Ascending aorta (tissue), 2 donors: ENCODE measurements at regions not wholly inside any gene's neighbourhood (a gene's known extent, or its start where the extent isn't known, plus 50 kb on each side); places are given as distances from the start of the nearest gene placed in this dataset.

Source experiments
- DNase-seq, 2 donors: peaks; one replicate each; pipeline ENCODE4 v3.0.0-alpha.2; 2019; ENCODE audit warnings: low spot score in 2 of 2
- H3K27ac ChIP-seq, 2 donors: fragments of 200-600 bp; sonication (generic); one replicate each; pipeline ENCODE4 v1.5.1; 2016 to 2017; ENCODE audit warnings: mild to moderate bottlenecking in 1 of 2
- H3K27me3 ChIP-seq: fragments of 200-600 bp; sonication (generic); one replicate; pipeline ENCODE4 v1.5.1; 2017
- H3K36me3 ChIP-seq, 2 donors: fragments of 200-600 bp; sonication (generic); one replicate each; pipeline ENCODE4 v1.5.1; 2016
- H3K4me1 ChIP-seq, 2 donors: fragments of 200-600 bp; sonication (generic); one replicate each; pipeline ENCODE4 v1.5.1; 2016 to 2017; ENCODE audit warnings: mild to moderate bottlenecking in 1 of 2
- H3K4me3 ChIP-seq, 2 donors: fragments of 200-600 bp; sonication (generic); one replicate each; pipeline ENCODE4 v1.5.1; 2016 to 2017; ENCODE audit warnings: mild to moderate bottlenecking in 1 of 2
- H3K9me3 ChIP-seq, 2 donors: fragments of 200-600 bp; sonication (generic); one replicate each; pipeline ENCODE4 v1.5.1; 2016
- intact Hi-C: fragments of 100-400 bp; cut with DNase I; formaldehyde crosslinking; loops from one replicate; pipeline ENCODE4 v1.15.1; 2023
- TF ChIP-seq, protein P1 (sequence below), 3 experiments: fragments of 200-600 bp in 2 of 3; fragments of 450-650 bp in 1 of 3; sonication (generic) in 2 of 3; IDR thresholded peaks; one replicate each; pipeline ENCODE4 v1.5.1; 2016 to 2019; ENCODE audit warnings: antibody characterized with exemption in 3 of 3, mild to moderate bottlenecking in 1 of 3, moderate library complexity in 1 of 3

DNA sequence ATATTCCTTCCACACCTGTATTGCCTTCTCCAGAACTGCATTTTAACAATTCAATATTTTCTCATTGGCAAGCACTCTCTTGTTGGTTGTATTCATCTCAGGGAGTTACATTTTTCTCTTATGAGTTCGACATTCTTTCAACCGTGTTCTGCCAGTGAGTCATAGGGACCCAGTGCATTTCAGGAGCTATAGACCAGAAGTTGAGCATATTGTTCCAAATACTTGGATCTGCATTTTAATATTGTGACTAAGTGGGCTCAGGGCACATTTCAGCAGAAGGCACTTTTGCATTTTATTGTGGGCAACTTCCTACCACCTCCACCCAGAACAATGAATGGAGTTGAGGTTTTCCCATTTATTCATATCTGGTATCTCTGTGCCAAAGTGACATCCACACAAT, 132.8 kb downstream of the TNFSF18 start:
- H3K4me3 ChIP-seq, result no peak overlapping the region
- peaks cover 0 to 3% of the 10 kb centered on the region in 2 donors for H3K9me3 ChIP-seq
- H3K27ac ChIP-seq, result peak overlapping the region in 1 of 2 donors; percentile 43
- no peaks in the 10 kb centered on the region for H3K27me3 ChIP-seq
- peak in 1 of 2 donors; percentile 66 for DNase-seq
- peaks cover 0 to 15% of the 10 kb centered on the region in 2 donors for H3K4me1 ChIP-seq
- intact Hi-C loops, result loop anchor here (1.0 to 5.0 kb wide), 2 partner anchors 16 to 274 kb away; no protein-coding TSS in a partner anchor
- H3K36me3 ChIP-seq, result no peaks in the 10 kb centered on the region
- TF ChIP-seq, protein P1, sequence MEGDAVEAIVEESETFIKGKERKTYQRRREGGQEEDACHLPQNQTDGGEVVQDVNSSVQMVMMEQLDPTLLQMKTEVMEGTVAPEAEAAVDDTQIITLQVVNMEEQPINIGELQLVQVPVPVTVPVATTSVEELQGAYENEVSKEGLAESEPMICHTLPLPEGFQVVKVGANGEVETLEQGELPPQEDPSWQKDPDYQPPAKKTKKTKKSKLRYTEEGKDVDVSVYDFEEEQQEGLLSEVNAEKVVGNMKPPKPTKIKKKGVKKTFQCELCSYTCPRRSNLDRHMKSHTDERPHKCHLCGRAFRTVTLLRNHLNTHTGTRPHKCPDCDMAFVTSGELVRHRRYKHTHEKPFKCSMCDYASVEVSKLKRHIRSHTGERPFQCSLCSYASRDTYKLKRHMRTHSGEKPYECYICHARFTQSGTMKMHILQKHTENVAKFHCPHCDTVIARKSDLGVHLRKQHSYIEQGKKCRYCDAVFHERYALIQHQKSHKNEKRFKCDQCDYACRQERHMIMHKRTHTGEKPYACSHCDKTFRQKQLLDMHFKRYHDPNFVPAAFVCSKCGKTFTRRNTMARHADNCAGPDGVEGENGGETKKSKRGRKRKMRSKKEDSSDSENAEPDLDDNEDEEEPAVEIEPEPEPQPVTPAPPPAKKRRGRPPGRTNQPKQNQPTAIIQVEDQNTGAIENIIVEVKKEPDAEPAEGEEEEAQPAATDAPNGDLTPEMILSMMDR (IDR thresholded peaks at IDR 0.05), result no peak

GRCh38 chr1:172918478-172918877, 132.3 kb downstream of the TNFSF18 start:
- Histone ChIP-seq H3K27me3 (no peaks in the 10 kb centered on the region), H3K4me1 (peaks cover 0 to 15% of the 10 kb centered on the region in 2 donors), H3K4me3 (no peak overlapping the region), H3K9me3 (no peaks in the 10 kb centered on the region), H3K27ac (no peak overlapping the region), H3K36me3 (no peaks in the 10 kb centered on the region)
- no peak for DNase-seq
- TF ChIP-seq, protein P1 (IDR thresholded peaks at IDR 0.05), result no peak
- intact Hi-C loops, result loop anchor here (1.0 to 5.0 kb wide), 2 partner anchors 16 to 274 kb away; no protein-coding TSS in a partner anchor

DNA sequence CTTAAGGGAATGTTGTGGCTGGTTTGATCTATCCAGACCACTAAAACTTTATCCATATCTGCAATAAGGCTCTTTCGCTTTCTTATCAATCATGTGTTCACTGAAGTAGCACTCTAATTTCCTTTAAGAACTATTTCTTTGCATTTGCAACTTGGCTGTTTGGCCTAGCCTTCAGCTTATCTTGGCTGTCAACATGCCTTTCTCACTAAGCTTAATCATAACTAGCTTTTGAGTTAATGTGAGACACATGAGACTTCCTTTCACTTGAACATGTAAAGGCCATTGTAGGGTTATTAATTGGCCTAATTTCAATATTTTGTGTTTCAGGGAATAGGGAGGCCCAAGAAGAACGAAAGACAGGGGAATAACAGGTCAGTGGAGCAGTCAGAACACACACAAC, 124.7 kb downstream of the TNFSF18 start:
- DNase-seq, result no peak
- Histone ChIP-seq H3K27ac (no peak overlapping the region), H3K36me3 (no peaks in the 10 kb centered on the region), H3K4me3 (no peak overlapping the region), H3K27me3 (no peaks in the 10 kb centered on the region), H3K4me1 (no peaks in the 10 kb centered on the region), H3K9me3 (no peaks in the 10 kb centered on the region)
- TF ChIP-seq, protein P1 (IDR thresholded peaks at IDR 0.05), result no peak
- intact Hi-C loops, result no loop called here

DNA sequence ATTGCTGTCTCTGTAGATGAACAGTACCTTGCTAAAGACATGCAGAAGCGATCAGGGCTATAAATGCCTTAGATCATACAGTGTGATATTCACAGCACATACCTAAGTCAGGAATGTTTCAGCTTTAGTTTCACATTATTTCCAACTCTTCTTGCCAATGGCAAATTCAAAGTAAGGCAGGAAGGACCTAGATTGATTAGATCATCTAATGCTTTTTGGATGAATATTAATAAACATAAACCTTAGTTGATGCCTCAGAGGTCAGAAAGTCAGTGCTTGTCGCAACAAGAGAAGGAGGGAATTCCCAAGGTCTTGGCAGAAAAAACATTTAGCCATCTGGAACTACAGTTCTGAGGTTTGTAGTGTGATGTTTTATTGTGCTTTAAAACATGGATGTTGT, 122.3 kb downstream of the TNFSF18 start:
- H3K27ac ChIP-seq, result no peak overlapping the region

GRCh38 chr1:172929006-172929405, 121.7 kb downstream of the TNFSF18 start:
- no peaks in the 10 kb centered on the region for H3K9me3 ChIP-seq
- TF ChIP-seq, protein P1 (IDR thresholded peaks at IDR 0.05), result no peak
- intact Hi-C loops, result no loop called here
- H3K36me3 ChIP-seq, result no peaks in the 10 kb centered on the region
- H3K4me3 ChIP-seq, result no peak overlapping the region
- peaks cover 0 to 1% of the 10 kb centered on the region in 2 donors for H3K4me1 ChIP-seq
- no peak for DNase-seq
- H3K27me3 ChIP-seq, result no peaks in the 10 kb centered on the region
- H3K27ac ChIP-seq, result no peak overlapping the region

More for the DNA sequence above, 122.3 kb downstream of the TNFSF18 start:
- intact Hi-C loops, result no loop called here
- Histone ChIP-seq H3K4me3 (no peak overlapping the region), H3K9me3 (no peaks in the 10 kb centered on the region), H3K36me3 (no peaks in the 10 kb centered on the region), H3K4me1 (no peaks in the 10 kb centered on the region), H3K27me3 (no peaks in the 10 kb centered on the region)
- DNase-seq, result no peak
- TF ChIP-seq, protein P1 (IDR thresholded peaks at IDR 0.05), result no peak

GRCh38 chr1:172930142-172930541, 120.6 kb downstream of the TNFSF18 start:
- no peaks in the 10 kb centered on the region for H3K36me3 ChIP-seq
- no peak for DNase-seq
- no peaks in the 10 kb centered on the region for H3K9me3 ChIP-seq
- H3K27me3 ChIP-seq, result no peaks in the 10 kb centered on the region
- H3K27ac ChIP-seq, result no peak overlapping the region
- TF ChIP-seq, protein P1 (IDR thresholded peaks at IDR 0.05), result no peak
- H3K4me3 ChIP-seq, result no peak overlapping the region
- intact Hi-C loops, result no loop called here
- H3K4me1 ChIP-seq, result peaks cover under 1 to 8% of the 10 kb centered on the region in 2 donors
